ENCODE measurements at regions not wholly inside any gene's neighbourhood (a gene's known extent, or its start where the extent isn't known, plus 50 kb on each side); places are given as distances from the start of the nearest gene placed in this dataset.

- Histone ChIP-seq H3K18ac (ENCODE audit: low read depth, low read length) (no peak overlapping the region), H3K36me3 (ENCODE audit: control insufficient read depth, insufficient read depth, low read length) (no peaks in the 10 kb centered on the region), H2BK20ac (ENCODE audit: low read depth, low read length) (no peak overlapping the region), H2AFZ (replicated peaks; ENCODE audit: low read length, poor library complexity) (no peak overlapping the region), H3K27ac (ENCODE audit: insufficient read depth, low read length) (no peak overlapping the region), H3K4ac (ENCODE audit: low read depth, low read length) (no peak overlapping the region), H2BK5ac (ENCODE audit: low read depth, low read length, poor library complexity, severe bottlenecking) (no peak overlapping the region), H3K9me1 (ENCODE audit: insufficient read depth, low read length) (no peaks in the 10 kb centered on the region), H4K20me1 (ENCODE audit: insufficient read depth, low read length) (no peaks in the 10 kb centered on the region), H4K5ac (ENCODE audit: low read depth, low read length) (no peak overlapping the region), H2BK120ac (ENCODE audit: low read depth, low read length) (no peak overlapping the region), H3K4me2 (ENCODE audit: low read depth, low read length) (no peak overlapping the region), H2BK15ac (ENCODE audit: low read depth, low read length) (no peak overlapping the region), H3K4me1 (ENCODE audit: control insufficient read depth, insufficient read depth, low read length) (no peaks in the 10 kb centered on the region), H3K79me1 (ENCODE audit: low read depth in 1 of 2, low read length in 2 of 2) (no peaks in the 10 kb centered on the region), H3K9me3 (ENCODE audit: control insufficient read depth, insufficient read depth, low read length) (no peaks in the 10 kb centered on the region), H4K8ac (ENCODE audit: low read depth in 2 of 2, low read length in 2 of 2) (no peak overlapping the region), H3K23ac (ENCODE audit: low read depth, low read length) (no peak overlapping the region), H3K9ac (ENCODE audit: low read depth, low read length) (no peak overlapping the region), H3K56ac (ENCODE audit: extremely low read depth, insufficient read depth, low read length) (no peak overlapping the region), H3K14ac (replicated peaks; ENCODE audit: low read depth, low read length) (no peak overlapping the region), H3K27me3 (ENCODE audit: control insufficient read depth, insufficient read depth, low read length) (no peaks in the 10 kb centered on the region), H2AK9ac (replicated peaks; ENCODE audit: low read depth, low read length, poor library complexity) (no peak overlapping the region), H2AK5ac (ENCODE audit: low read depth, low read length) (no peak overlapping the region), H4K91ac (ENCODE audit: insufficient read depth, low read depth, low read length) (no peak overlapping the region), H3K4me3 (ENCODE audit: insufficient read depth, low read depth, low read length) (no peak overlapping the region)
- ChIA-PET POLR2A (ENCODE audit: unreplicated experiment) (no interaction called here), CTCF (interaction anchor here (0.7 kb wide), 1 partner anchor 93 kb away, joined by 3 read pairs; no protein-coding TSS in a partner anchor)
- ATAC-seq (ENCODE audit: low read depth) (no peak), DNase-seq (no peak)
- BruUV-seq (replicated peaks), result no TSS peak
- 50% methylated on average over 2 of the region's 4 CpGs; no CpG with 5 or more reads in 1 of the 2 experiments for WGBS, 2 experiments (ENCODE audit: extremely low coverage in 2 of 2, insufficient read length in 1 of 2)
- dilution Hi-C loops (cut with HindIII; ENCODE audit: low sequenced_read_pairs, unreplicated experiment) (no loop called here), intact Hi-C loops (cut with micrococcal nuclease) (no loop called here), in situ Hi-C loops (cut with MboI; ENCODE audit: low sequenced_read_pairs) (no loop called here)
- TF ChIP-seq RAD21 (IDR thresholded peaks at IDR 0.05; ENCODE audit: low read length) (no peak), NFE2L2 (IDR thresholded peaks at IDR 0.05; ENCODE audit: low read depth, low read length) (no peak), CEBPB (IDR thresholded peaks at IDR 0.05; ENCODE audit: low read depth, low read length) (no peak), CTCF (conservative IDR thresholded peaks at IDR 0.05; ENCODE audit: low read depth, low read length) (no peak), MAZ (IDR thresholded peaks at IDR 0.05; ENCODE audit: borderline replicate concordance, low read depth, low read length) (no peak), CHD1 (IDR thresholded peaks at IDR 0.05; ENCODE audit: low read depth, low read length) (no peak), MXI1 (IDR thresholded peaks at IDR 0.05; ENCODE audit: borderline replicate concordance, low read depth, low read length) (no peak), MAFK (IDR thresholded peaks at IDR 0.05; ENCODE audit: low read depth, low read length) (no peak), RCOR1 (IDR thresholded peaks at IDR 0.05; ENCODE audit: insufficient replicate concordance, low read length) (no peak), POLR2A (IDR thresholded peaks at IDR 0.05; ENCODE audit: low read depth, low read length) (no peak), BHLHE40 (IDR thresholded peaks at IDR 0.05; ENCODE audit: low read depth, low read length) (no peak), RFX5 (IDR thresholded peaks at IDR 0.05; ENCODE audit: low read depth, low read length) (no peak), ELK1 (IDR thresholded peaks at IDR 0.05; ENCODE audit: borderline replicate concordance, low read depth, low read length) (no peak), FOS (IDR thresholded peaks at IDR 0.05; ENCODE audit: low read depth, low read length) (no peak)
Measured at GRCh38 chr5:60490597-60491166, 209.3 kb downstream of the DEPDC1B start.
